ENCODE measurements at regions not wholly inside any gene's neighbourhood (a gene's known extent, or its start where the extent isn't known, plus 50 kb on each side); places are given as distances from the start of the nearest gene placed in this dataset.

DNA sequence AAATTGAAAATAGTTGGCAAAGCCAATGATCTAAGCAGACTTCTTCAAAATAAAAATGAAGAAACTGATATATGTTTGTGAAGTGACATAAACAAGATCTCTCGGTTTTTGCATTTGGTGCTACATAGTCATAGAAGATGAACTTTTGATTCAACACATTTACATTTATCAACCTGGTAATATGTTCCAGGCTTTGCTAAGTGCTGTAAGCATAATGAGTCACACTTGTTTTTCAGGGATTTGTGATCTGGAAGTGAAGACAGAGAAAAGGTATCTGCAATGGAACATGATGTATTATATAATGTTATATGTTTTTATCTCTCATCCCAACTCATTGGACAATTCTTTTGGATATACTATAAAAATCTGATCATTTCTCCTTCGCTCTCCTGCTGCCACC, 801.4 kb downstream of the BRINP1 start:
- H2AK5ac ChIP-seq (ENCODE audit: insufficient read length, low read length) = no peak overlapping the region
- no peak overlapping the region for H3K9ac ChIP-seq (ENCODE audit: extremely low read depth, insufficient read length, low read length)
- H3K79me1 ChIP-seq (ENCODE audit: insufficient read depth, low read depth, low read length, poor library complexity, severe bottlenecking) = no peaks in the 10 kb centered on the region
- H3K18ac ChIP-seq (ENCODE audit: insufficient read length, low read depth, low read length) = no peak overlapping the region
- H4K20me1 ChIP-seq (ENCODE audit: control insufficient read depth, insufficient read depth, insufficient read length) = no peaks in the 10 kb centered on the region
- Mint-ChIP-seq H3K9me3 (no peaks in the 10 kb centered on the region), H3K27ac (no peak overlapping the region), H3K4me1 (peaks cover 0 to 3% of the 10 kb centered on the region in 2 experiments; a peak in 2 of 4 replicates), H3K4me3 (no peak overlapping the region), H3K36me3 (ENCODE audit: insufficient read depth in 1 of 3, low read depth in 3 of 3) (no peaks in the 10 kb centered on the region), H3K27me3 (ENCODE audit: low read depth) (no peaks in the 10 kb centered on the region)
- H3K27ac ChIP-seq (ENCODE audit: insufficient read length, low read depth, low read length) = no peak overlapping the region
- WGBS (ENCODE audit: extremely low coverage, insufficient read length, low lambda C conversion rate) = no CpG with 5 or more reads among the region's 2 CpGs
- no peak overlapping the region for H2AFZ ChIP-seq (ENCODE audit: low read length)
- H4K5ac ChIP-seq (ENCODE audit: insufficient read length, low read depth, low read length) = no peak overlapping the region
- no peak overlapping the region for H2BK12ac ChIP-seq (ENCODE audit: insufficient read length, low read depth, low read length)
- no peaks in the 10 kb centered on the region for H3K27me3 ChIP-seq (ENCODE audit: insufficient read depth, low read length)
- H3K4ac ChIP-seq (ENCODE audit: low read depth, low read length) = no peak overlapping the region
- no peak overlapping the region for H2BK20ac ChIP-seq (ENCODE audit: low read depth, low read length, poor library complexity, severe bottlenecking)
- no peaks in the 10 kb centered on the region for H3K4me1 ChIP-seq (ENCODE audit: insufficient read depth, low read length)
- no peak overlapping the region for H4K8ac ChIP-seq (replicated peaks; ENCODE audit: insufficient read length, low read depth, low read length)
- H3K14ac ChIP-seq (ENCODE audit: insufficient read depth, low read length) = no peak overlapping the region
- H3K23ac ChIP-seq (ENCODE audit: insufficient read length, low read depth, low read length) = no peak overlapping the region
- no peak for DNase-seq
- TF ChIP-seq, protein P1, sequence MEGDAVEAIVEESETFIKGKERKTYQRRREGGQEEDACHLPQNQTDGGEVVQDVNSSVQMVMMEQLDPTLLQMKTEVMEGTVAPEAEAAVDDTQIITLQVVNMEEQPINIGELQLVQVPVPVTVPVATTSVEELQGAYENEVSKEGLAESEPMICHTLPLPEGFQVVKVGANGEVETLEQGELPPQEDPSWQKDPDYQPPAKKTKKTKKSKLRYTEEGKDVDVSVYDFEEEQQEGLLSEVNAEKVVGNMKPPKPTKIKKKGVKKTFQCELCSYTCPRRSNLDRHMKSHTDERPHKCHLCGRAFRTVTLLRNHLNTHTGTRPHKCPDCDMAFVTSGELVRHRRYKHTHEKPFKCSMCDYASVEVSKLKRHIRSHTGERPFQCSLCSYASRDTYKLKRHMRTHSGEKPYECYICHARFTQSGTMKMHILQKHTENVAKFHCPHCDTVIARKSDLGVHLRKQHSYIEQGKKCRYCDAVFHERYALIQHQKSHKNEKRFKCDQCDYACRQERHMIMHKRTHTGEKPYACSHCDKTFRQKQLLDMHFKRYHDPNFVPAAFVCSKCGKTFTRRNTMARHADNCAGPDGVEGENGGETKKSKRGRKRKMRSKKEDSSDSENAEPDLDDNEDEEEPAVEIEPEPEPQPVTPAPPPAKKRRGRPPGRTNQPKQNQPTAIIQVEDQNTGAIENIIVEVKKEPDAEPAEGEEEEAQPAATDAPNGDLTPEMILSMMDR (conservative IDR thresholded peaks at IDR 0.05) = no peak
- no peak overlapping the region for H2BK5ac ChIP-seq (ENCODE audit: insufficient read length, low read length)
- H3T11ph ChIP-seq (ENCODE audit: low read length) = no peak overlapping the region
- no peaks in the 10 kb centered on the region for H3K23me2 ChIP-seq (ENCODE audit: insufficient read length, low read depth, low read length, poor library complexity, severe bottlenecking)
- H2BK15ac ChIP-seq (ENCODE audit: low read depth, low read length) = no peak overlapping the region
- no peaks in the 10 kb centered on the region for H3K79me2 ChIP-seq (ENCODE audit: insufficient read depth, low read length)
- H3K4me2 ChIP-seq (ENCODE audit: insufficient read depth, insufficient read length, low read length) = no peak overlapping the region
- H2BK120ac ChIP-seq (ENCODE audit: low read depth, low read length, poor library complexity, severe bottlenecking) = no peak overlapping the region
- no peak overlapping the region for H4K91ac ChIP-seq (ENCODE audit: insufficient read length, low read depth, low read length)
- no peaks in the 10 kb centered on the region for H3K9me3 ChIP-seq (ENCODE audit: control insufficient read depth, low read depth, low read length)
- no peak overlapping the region for H3K56ac ChIP-seq (ENCODE audit: insufficient read length, low read depth, low read length)

All from H9 (cell line).